Stimulated activated naive B cell treated with anti-CD40 and anti-IgM and Interleukin-4, amounts not matched to agents 10 μg/mL and 1 μg/mL and 100 μg/mL, for 72 hours (primary cell): ENCODE measurements at regions not wholly inside any gene's neighbourhood (a gene's known extent, or its start where the extent isn't known, plus 50 kb on each side); places are given as distances from the start of the nearest gene placed in this dataset.

Source experiments
- ATAC-seq, 2 donors: fragments of 150-1000 bp; cut with Tn5 transposase; replicated peaks; 2 replicates each; pipeline ENCODE4 v1.10.0; 2021; ENCODE audit warnings: moderate library complexity in 1 of 2
- DNase-seq: peaks from one replicate; pipeline ENCODE4 v3.0.0; 2021
- H3K27ac Mint-ChIP-seq: one replicate; pipeline ENCODE4 v1.8.0; 2022; ENCODE audit warnings: mild to moderate bottlenecking, mixed read lengths
- H3K27me3 Mint-ChIP-seq, 2 donors: one replicate each; pipeline ENCODE4 v1.8.0; 2022; ENCODE audit warnings: mixed read lengths in 2 of 2
- H3K36me3 Mint-ChIP-seq, 2 donors: one replicate each; pipeline ENCODE4 v1.8.0; 2022; ENCODE audit warnings: mixed read lengths in 2 of 2, mild to moderate bottlenecking in 1 of 2
- H3K4me1 Mint-ChIP-seq, 2 donors: one replicate each; pipeline ENCODE4 v1.8.0; 2022; ENCODE audit warnings: mixed read lengths in 2 of 2, mild to moderate bottlenecking in 1 of 2
- H3K4me3 Mint-ChIP-seq, 2 donors: one replicate each; pipeline ENCODE4 v1.8.0; 2022; ENCODE audit warnings: mild to moderate bottlenecking in 2 of 2, mixed read lengths in 2 of 2, moderate library complexity in 1 of 2
- H3K9me3 Mint-ChIP-seq, 2 donors: one replicate each; pipeline ENCODE4 v1.8.0; 2022; ENCODE audit warnings: mixed read lengths in 2 of 2, mild to moderate bottlenecking in 1 of 2

GRCh38 chr18:78144669-78145068, 834.9 kb upstream of the SALL3 start:
- peaks cover under 1 to 4% of the 10 kb centered on the region in 2 donors for H3K27me3 Mint-ChIP-seq
- no peaks in the 10 kb centered on the region for H3K4me1 Mint-ChIP-seq
- no peak overlapping the region for H3K4me3 Mint-ChIP-seq
- H3K36me3 Mint-ChIP-seq, result no peaks in the 10 kb centered on the region
- peaks cover 0 to 2% of the 10 kb centered on the region in 2 donors for H3K9me3 Mint-ChIP-seq
- DNase-seq (no peak), ATAC-seq (no peak)
- no peak overlapping the region for H3K27ac Mint-ChIP-seq

- Mint-ChIP-seq H3K36me3 (no peaks in the 10 kb centered on the region), H3K4me1 (no peaks in the 10 kb centered on the region), H3K4me3 (no peak overlapping the region), H3K27me3 (peaks cover 0 to 3% of the 10 kb centered on the region in 2 donors), H3K9me3 (peaks cover 0 to 1% of the 10 kb centered on the region in 2 donors), H3K27ac (no peak overlapping the region)
- DNase-seq (no peak), ATAC-seq (no peak)
Measured at GRCh38 chr18:78145096-78145495, 834.5 kb upstream of the SALL3 start.

- Mint-ChIP-seq H3K27ac (no peak overlapping the region), H3K4me1 (no peaks in the 10 kb centered on the region), H3K9me3 (peaks cover 1 to 4% of the 10 kb centered on the region in 2 donors), H3K27me3 (no peaks in the 10 kb centered on the region), H3K36me3 (no peaks in the 10 kb centered on the region), H3K4me3 (no peak overlapping the region)
- ATAC-seq, result no peak
- no peak for DNase-seq
Measured at GRCh38 chr18:78146136-78147085, 833.2 kb upstream of the SALL3 start.

- Mint-ChIP-seq H3K4me1 (no peaks in the 10 kb centered on the region), H3K9me3 (peaks cover 1 to 4% of the 10 kb centered on the region in 2 donors), H3K4me3 (no peak overlapping the region), H3K36me3 (no peaks in the 10 kb centered on the region), H3K27ac (no peak overlapping the region), H3K27me3 (no peaks in the 10 kb centered on the region)
- no peak for DNase-seq
- no peak for ATAC-seq
Measured at GRCh38 chr18:78150590-78150989, 829.0 kb upstream of the SALL3 start.

- DNase-seq, result no peak
- H3K4me1 Mint-ChIP-seq, result no peaks in the 10 kb centered on the region
- H3K36me3 Mint-ChIP-seq, result no peaks in the 10 kb centered on the region
- H3K27me3 Mint-ChIP-seq, result no peaks in the 10 kb centered on the region
- no peak overlapping the region for H3K27ac Mint-ChIP-seq
- no peak overlapping the region for H3K4me3 Mint-ChIP-seq
- H3K9me3 Mint-ChIP-seq, result peaks cover 1 to 4% of the 10 kb centered on the region in 2 donors
- ATAC-seq, result no peak
Measured at GRCh38 chr18:78151234-78151633, 828.4 kb upstream of the SALL3 start.

GRCh38 chr18:78151948-78152725, 827.5 kb upstream of the SALL3 start:
- ATAC-seq (no peak), DNase-seq (no peak)
- H3K36me3 Mint-ChIP-seq, result no peaks in the 10 kb centered on the region
- peaks cover 1 to 4% of the 10 kb centered on the region in 2 donors for H3K9me3 Mint-ChIP-seq
- H3K4me1 Mint-ChIP-seq, result no peaks in the 10 kb centered on the region
- H3K4me3 Mint-ChIP-seq, result no peak overlapping the region
- no peaks in the 10 kb centered on the region for H3K27me3 Mint-ChIP-seq
- no peak overlapping the region for H3K27ac Mint-ChIP-seq

GRCh38 chr18:78153362-78153761, 826.3 kb upstream of the SALL3 start:
- no peak overlapping the region for H3K27ac Mint-ChIP-seq
- DNase-seq (no peak), ATAC-seq (no peak)
- no peak overlapping the region for H3K4me3 Mint-ChIP-seq
- H3K27me3 Mint-ChIP-seq, result no peaks in the 10 kb centered on the region
- peaks cover 1 to 7% of the 10 kb centered on the region in 2 donors for H3K9me3 Mint-ChIP-seq
- H3K36me3 Mint-ChIP-seq, result no peaks in the 10 kb centered on the region
- no peaks in the 10 kb centered on the region for H3K4me1 Mint-ChIP-seq

- peaks cover 2 to 7% of the 10 kb centered on the region in 2 donors for H3K9me3 Mint-ChIP-seq
- no peak for DNase-seq
- H3K27me3 Mint-ChIP-seq, result no peaks in the 10 kb centered on the region
- no peak for ATAC-seq
- no peak overlapping the region for H3K4me3 Mint-ChIP-seq
- no peak overlapping the region for H3K27ac Mint-ChIP-seq
- no peaks in the 10 kb centered on the region for H3K36me3 Mint-ChIP-seq
- H3K4me1 Mint-ChIP-seq, result no peaks in the 10 kb centered on the region
Measured at GRCh38 chr18:78154444-78154843, 825.2 kb upstream of the SALL3 start.

- H3K9me3 Mint-ChIP-seq, result peaks cover 4 to 7% of the 10 kb centered on the region in 2 donors
- H3K4me1 Mint-ChIP-seq, result no peaks in the 10 kb centered on the region
- no peak for ATAC-seq
- DNase-seq, result no peak
- no peaks in the 10 kb centered on the region for H3K36me3 Mint-ChIP-seq
- H3K27ac Mint-ChIP-seq, result no peak overlapping the region
- H3K27me3 Mint-ChIP-seq, result no peaks in the 10 kb centered on the region
- no peak overlapping the region for H3K4me3 Mint-ChIP-seq
Measured at GRCh38 chr18:78154853-78155252, 824.8 kb upstream of the SALL3 start.

- no peak overlapping the region for H3K27ac Mint-ChIP-seq
- H3K4me3 Mint-ChIP-seq, result no peak overlapping the region
- H3K36me3 Mint-ChIP-seq, result no peaks in the 10 kb centered on the region
- DNase-seq, result no peak
- no peak for ATAC-seq
- peaks cover 3 to 6% of the 10 kb centered on the region in 2 donors for H3K9me3 Mint-ChIP-seq
- no peaks in the 10 kb centered on the region for H3K27me3 Mint-ChIP-seq
- no peaks in the 10 kb centered on the region for H3K4me1 Mint-ChIP-seq
Measured at GRCh38 chr18:78156466-78156865, 823.2 kb upstream of the SALL3 start.

- no peaks in the 10 kb centered on the region for H3K4me1 Mint-ChIP-seq
- H3K36me3 Mint-ChIP-seq, result no peaks in the 10 kb centered on the region
- peaks cover 3 to 6% of the 10 kb centered on the region in 2 donors for H3K9me3 Mint-ChIP-seq
- H3K27me3 Mint-ChIP-seq, result no peaks in the 10 kb centered on the region
- no peak overlapping the region for H3K4me3 Mint-ChIP-seq
- no peak for DNase-seq
- no peak for ATAC-seq
- no peak overlapping the region for H3K27ac Mint-ChIP-seq
Measured at GRCh38 chr18:78158943-78159342, 820.7 kb upstream of the SALL3 start.

- Mint-ChIP-seq H3K27me3 (peaks cover 0 to 2% of the 10 kb centered on the region in 2 donors), H3K4me3 (no peak overlapping the region), H3K36me3 (no peaks in the 10 kb centered on the region), H3K4me1 (no peaks in the 10 kb centered on the region), H3K9me3 (peaks cover 3 to 6% of the 10 kb centered on the region in 2 donors), H3K27ac (no peak overlapping the region)
- no peak for DNase-seq
- no peak for ATAC-seq
Measured at GRCh38 chr18:78159397-78159796, 820.2 kb upstream of the SALL3 start.

- H3K4me1 Mint-ChIP-seq, result no peaks in the 10 kb centered on the region
- no peaks in the 10 kb centered on the region for H3K36me3 Mint-ChIP-seq
- DNase-seq (no peak), ATAC-seq (no peak)
- H3K27me3 Mint-ChIP-seq, result peaks cover 0 to 11% of the 10 kb centered on the region in 2 donors
- H3K4me3 Mint-ChIP-seq, result no peak overlapping the region
- no peak overlapping the region for H3K27ac Mint-ChIP-seq
- H3K9me3 Mint-ChIP-seq, result peaks cover 3 to 6% of the 10 kb centered on the region in 2 donors
Measured at GRCh38 chr18:78160961-78161656, 818.5 kb upstream of the SALL3 start.

GRCh38 chr18:78165525-78165924, 814.1 kb upstream of the SALL3 start:
- no peak overlapping the region for H3K4me3 Mint-ChIP-seq
- H3K27me3 Mint-ChIP-seq, result peaks cover 5 to 11% of the 10 kb centered on the region in 2 donors
- DNase-seq, result no peak
- ATAC-seq, result no peak
- H3K27ac Mint-ChIP-seq, result no peak overlapping the region
- no peaks in the 10 kb centered on the region for H3K36me3 Mint-ChIP-seq
- H3K4me1 Mint-ChIP-seq, result peaks cover 3 to 8% of the 10 kb centered on the region in 2 donors
- H3K9me3 Mint-ChIP-seq, result peaks cover 9 to 10% of the 10 kb centered on the region in 2 donors
